GM12878 (cell line): ENCODE measurements at regions not wholly inside any gene's neighbourhood (a gene's known extent, or its start where the extent isn't known, plus 50 kb on each side); places are given as distances from the start of the nearest gene placed in this dataset.

Source experiments
- BCL11A ChIP-seq: IDR thresholded peaks from 2 replicates; pipeline ENCODE4 v1.6.1; 2011; ENCODE audit warnings: low read depth, low read length
- CHD2 ChIP-seq: IDR thresholded peaks from 2 replicates; pipeline ENCODE4 v1.6.1; 2011; ENCODE audit warnings: low read depth, low read length, improper control_type of control experiment, borderline replicate concordance
- CREB1 ChIP-seq: IDR thresholded peaks from 2 replicates; pipeline ENCODE4 v1.6.1; 2012; ENCODE audit warnings: low read depth, mild to moderate bottlenecking, inconsistent platforms
- DPF2 ChIP-seq: fragments of 450-650 bp; IDR thresholded peaks from 2 replicates; pipeline ENCODE4 v1.6.1; 2017; ENCODE audit warnings: mild to moderate bottlenecking
- EED ChIP-seq: sonication (generic); IDR thresholded peaks from 2 replicates; pipeline ENCODE4 v1.6.1; 2016; ENCODE audit warnings: antibody characterized with exemption, low read depth
- ESRRA ChIP-seq: IDR thresholded peaks from 2 replicates; pipeline ENCODE4 v1.6.1; 2012; ENCODE audit warnings: mild to moderate bottlenecking, low read length, improper control_type of control experiment
- ETV6 ChIP-seq, 2 experiments: fragments of 450-650 bp in 1 of 2; IDR thresholded peaks in 1 of 2; conservative IDR thresholded peaks in 1 of 2; 2 replicates each; pipeline ENCODE4 v1.6.1; 2014; ENCODE audit warnings: antibody characterized with exemption in 1 of 2, borderline replicate concordance in 1 of 2, low read depth in 1 of 2, mild to moderate bottlenecking in 1 of 2, moderate library complexity in 1 of 2
- FOS ChIP-seq: IDR thresholded peaks from 3 replicates; pipeline ENCODE4 v1.6.1; 2011; ENCODE audit warnings: borderline replicate concordance; ENCODE audit not compliant: insufficient read length; ENCODE audit errors: extremely low read depth
- IKZF2 ChIP-seq, 2 experiments: fragments of 450-650 bp; IDR thresholded peaks; 2 replicates each; pipeline ENCODE4 v1.6.1; 2017; ENCODE audit warnings: mild to moderate bottlenecking in 2 of 2, moderate library complexity in 2 of 2
- JUNB ChIP-seq: IDR thresholded peaks from 2 replicates; pipeline ENCODE4 v1.6.1; 2016; ENCODE audit warnings: antibody characterized with exemption, mild to moderate bottlenecking
- MTA2 ChIP-seq: fragments of 450-650 bp; IDR thresholded peaks from 2 replicates; pipeline ENCODE4 v1.6.1; 2016; ENCODE audit warnings: low read depth, mild to moderate bottlenecking, moderate library complexity
- NBN ChIP-seq: fragments of 450-650 bp; IDR thresholded peaks from 2 replicates; pipeline ENCODE4 v1.6.1; 2016
- PAX5 ChIP-seq: IDR thresholded peaks from 2 replicates; pipeline ENCODE4 v1.6.1; 2011; ENCODE audit warnings: low read depth, low read length, borderline replicate concordance
- PBX3 ChIP-seq: IDR thresholded peaks from 2 replicates; pipeline ENCODE4 v1.6.1; 2011; ENCODE audit warnings: mild to moderate bottlenecking, low read depth, low read length, moderate library complexity; ENCODE audit not compliant: insufficient replicate concordance
- POLR2A ChIP-seq: IDR thresholded peaks from 2 replicates; pipeline ENCODE4 v1.6.1; 2011; ENCODE audit warnings: low read depth, mild to moderate bottlenecking, low read length
- RAD21 ChIP-seq: IDR thresholded peaks from 2 replicates; pipeline ENCODE4 v1.6.1; 2011; ENCODE audit warnings: mild to moderate bottlenecking, low read depth, low read length, moderate library complexity; ENCODE audit not compliant: insufficient read depth
- RB1 ChIP-seq: fragments of 450-650 bp; formaldehyde crosslinking; IDR thresholded peaks from 2 replicates; pipeline ENCODE4 v1.6.1; 2017; ENCODE audit warnings: mild to moderate bottlenecking, borderline replicate concordance
- SIX5 ChIP-seq: IDR thresholded peaks from 2 replicates; pipeline ENCODE4 v1.6.1; 2011; ENCODE audit warnings: mild to moderate bottlenecking, low read depth, low read length, moderate library complexity; ENCODE audit not compliant: severe bottlenecking
- SMAD5 ChIP-seq: IDR thresholded peaks from 2 replicates; pipeline ENCODE4 v1.6.1; 2016; ENCODE audit warnings: antibody characterized with exemption, low read depth
- SMARCA5 ChIP-seq: fragments of 450-650 bp; IDR thresholded peaks from 2 replicates; pipeline ENCODE4 v1.6.1; 2017; ENCODE audit warnings: mild to moderate bottlenecking
- SP1 ChIP-seq: IDR thresholded peaks from one replicate; pipeline ENCODE4 v1.6.1; 2011; ENCODE audit warnings: low read depth, low read length
- TCF7 ChIP-seq: IDR thresholded peaks from 2 replicates; pipeline ENCODE4 v1.6.1; 2014; ENCODE audit warnings: antibody characterized with exemption, borderline replicate concordance
- ZBED1 ChIP-seq: IDR thresholded peaks from 2 replicates; pipeline ENCODE4 v1.6.1; 2016; ENCODE audit warnings: borderline replicate concordance
- ZNF274 ChIP-seq: IDR thresholded peaks from one replicate; pipeline ENCODE4 v1.8.0; 2011; ENCODE audit not compliant: insufficient read length, insufficient read depth
- ZNF622 ChIP-seq: fragments of 450-650 bp; IDR thresholded peaks from 2 replicates; pipeline ENCODE4 v1.6.1; 2017; ENCODE audit warnings: mild to moderate bottlenecking, inconsistent platforms
- ZZZ3 ChIP-seq: IDR thresholded peaks from 2 replicates; pipeline ENCODE4 v1.6.1; 2011; ENCODE audit warnings: low read depth; ENCODE audit not compliant: control insufficient read depth, insufficient read length
- TF ChIP-seq, protein P1 (sequence below): IDR thresholded peaks from 2 replicates; pipeline ENCODE4 v1.6.1; 2012; ENCODE audit warnings: low read depth, low read length, improper control_type of control experiment
- TF ChIP-seq, protein P2 (sequence below): fragments of 450-650 bp; IDR thresholded peaks from 2 replicates; pipeline ENCODE4 v1.6.1; 2017; ENCODE audit warnings: borderline replicate concordance
- TF ChIP-seq, protein P3 (sequence below): fragments of 450-650 bp; IDR thresholded peaks from 2 replicates; pipeline ENCODE4 v1.6.1; 2017; ENCODE audit warnings: low read depth, mild to moderate bottlenecking, moderate library complexity

GRCh38 chr6:144346719-144347447 lies 61.7 kb downstream of the UTRN start (continued):
- TF ChIP-seq POLR2A, result no peak
- TF ChIP-seq, protein P1, sequence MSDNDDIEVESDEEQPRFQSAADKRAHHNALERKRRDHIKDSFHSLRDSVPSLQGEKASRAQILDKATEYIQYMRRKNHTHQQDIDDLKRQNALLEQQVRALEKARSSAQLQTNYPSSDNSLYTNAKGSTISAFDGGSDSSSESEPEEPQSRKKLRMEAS, result no peak
- no peak for TF ChIP-seq ZNF622
- TF ChIP-seq CREB1, result no peak
- TF ChIP-seq ZZZ3, result no peak
- TF ChIP-seq RB1, result no peak
- peak in 1 of 2 experiments; percentile 78; a peak in 2 of 4 replicates for TF ChIP-seq ETV6 (conservative IDR thresholded peaks at IDR 0.05 in 1 of 2, IDR thresholded peaks at IDR 0.05 in 1 of 2; ENCODE audit: borderline replicate concordance in 1 of 2, low read depth in 1 of 2)
- TF ChIP-seq EED, result peak; percentile 90
- no peak for TF ChIP-seq NBN
- 0 out of 2 replicates have a peak, but pooled peaks have one; percentile 31 for TF ChIP-seq PAX5
- no peak for TF ChIP-seq SMAD5
- no peak for TF ChIP-seq SMARCA5
- TF ChIP-seq SIX5, result no peak
- no peak for TF ChIP-seq ZBED1
- no peak for TF ChIP-seq DPF2
- TF ChIP-seq PBX3, result no peak
- TF ChIP-seq, protein P2, sequence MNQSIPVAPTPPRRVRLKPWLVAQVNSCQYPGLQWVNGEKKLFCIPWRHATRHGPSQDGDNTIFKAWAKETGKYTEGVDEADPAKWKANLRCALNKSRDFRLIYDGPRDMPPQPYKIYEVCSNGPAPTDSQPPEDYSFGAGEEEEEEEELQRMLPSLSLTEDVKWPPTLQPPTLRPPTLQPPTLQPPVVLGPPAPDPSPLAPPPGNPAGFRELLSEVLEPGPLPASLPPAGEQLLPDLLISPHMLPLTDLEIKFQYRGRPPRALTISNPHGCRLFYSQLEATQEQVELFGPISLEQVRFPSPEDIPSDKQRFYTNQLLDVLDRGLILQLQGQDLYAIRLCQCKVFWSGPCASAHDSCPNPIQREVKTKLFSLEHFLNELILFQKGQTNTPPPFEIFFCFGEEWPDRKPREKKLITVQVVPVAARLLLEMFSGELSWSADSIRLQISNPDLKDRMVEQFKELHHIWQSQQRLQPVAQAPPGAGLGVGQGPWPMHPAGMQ, result no peak
- no peak for TF ChIP-seq MTA2
- no peak for TF ChIP-seq ESRRA
- TF ChIP-seq SP1, result no peak
- peak; percentile 31 to 45; a peak in 1 of 4 replicates for TF ChIP-seq IKZF2 (IDR thresholded peaks at IDR 0.05)
- no peak for TF ChIP-seq ZNF274
- no peak for TF ChIP-seq CHD2
- TF ChIP-seq, protein P3, sequence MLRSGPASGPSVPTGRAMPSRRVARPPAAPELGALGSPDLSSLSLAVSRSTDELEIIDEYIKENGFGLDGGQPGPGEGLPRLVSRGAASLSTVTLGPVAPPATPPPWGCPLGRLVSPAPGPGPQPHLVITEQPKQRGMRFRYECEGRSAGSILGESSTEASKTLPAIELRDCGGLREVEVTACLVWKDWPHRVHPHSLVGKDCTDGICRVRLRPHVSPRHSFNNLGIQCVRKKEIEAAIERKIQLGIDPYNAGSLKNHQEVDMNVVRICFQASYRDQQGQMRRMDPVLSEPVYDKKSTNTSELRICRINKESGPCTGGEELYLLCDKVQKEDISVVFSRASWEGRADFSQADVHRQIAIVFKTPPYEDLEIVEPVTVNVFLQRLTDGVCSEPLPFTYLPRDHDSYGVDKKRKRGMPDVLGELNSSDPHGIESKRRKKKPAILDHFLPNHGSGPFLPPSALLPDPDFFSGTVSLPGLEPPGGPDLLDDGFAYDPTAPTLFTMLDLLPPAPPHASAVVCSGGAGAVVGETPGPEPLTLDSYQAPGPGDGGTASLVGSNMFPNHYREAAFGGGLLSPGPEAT, result peak; percentile 43; the same call in 1 of the 2 replicates
- no peak for TF ChIP-seq TCF7
- peak; percentile 83 for TF ChIP-seq JUNB
- peak; percentile 31; the same call in 1 of the 2 replicates for TF ChIP-seq BCL11A
- TF ChIP-seq FOS, result no peak
- TF ChIP-seq RAD21, result no peak
